ENCODE measurements at regions not wholly inside any gene's neighbourhood (a gene's known extent, or its start where the extent isn't known, plus 50 kb on each side); places are given as distances from the start of the nearest gene placed in this dataset.

- no peaks in the 10 kb centered on the region for H3K9me3 Mint-ChIP-seq
- no peak for ATAC-seq (ENCODE audit: low read depth)
- H3K27me3 Mint-ChIP-seq = no peaks in the 10 kb centered on the region
- H3K4me3 Mint-ChIP-seq = no peak overlapping the region
- POLR2A ChIA-PET = no interaction called here
- H3K36me3 Mint-ChIP-seq = no peaks in the 10 kb centered on the region
- no peak overlapping the region for H3K27ac Mint-ChIP-seq
- no peaks in the 10 kb centered on the region for H3K4me1 Mint-ChIP-seq
- no peak for DNase-seq
These were observed 486.1 kb upstream of the KLF12 start for GRCh38 chr13:74620308-74620707.

- no peaks in the 10 kb centered on the region for H3K36me3 Mint-ChIP-seq
- peaks cover 7% of the 10 kb centered on the region for H3K27me3 Mint-ChIP-seq
- no peak for ATAC-seq (ENCODE audit: low read depth)
- H3K27ac Mint-ChIP-seq = no peak overlapping the region
- no peaks in the 10 kb centered on the region for H3K4me1 Mint-ChIP-seq
- no peak overlapping the region for H3K4me3 Mint-ChIP-seq
- POLR2A ChIA-PET = no interaction called here
- H3K9me3 Mint-ChIP-seq = peaks cover 3% of the 10 kb centered on the region
- DNase-seq = no peak
These were observed 463.3 kb upstream of the KLF12 start for GRCh38 chr13:74597526-74597925.

GRCh38 chr13:74596691-74597090, 462.5 kb upstream of the KLF12 start:
- peaks cover 7% of the 10 kb centered on the region for H3K27me3 Mint-ChIP-seq
- no peak overlapping the region for H3K4me3 Mint-ChIP-seq
- ATAC-seq (ENCODE audit: low read depth) (no peak), DNase-seq (no peak)
- no peaks in the 10 kb centered on the region for H3K36me3 Mint-ChIP-seq
- POLR2A ChIA-PET = no interaction called here
- H3K4me1 Mint-ChIP-seq = no peaks in the 10 kb centered on the region
- H3K9me3 Mint-ChIP-seq = peaks cover 6% of the 10 kb centered on the region
- H3K27ac Mint-ChIP-seq = no peak overlapping the region

- POLR2A ChIA-PET = no interaction called here
- peaks cover 10% of the 10 kb centered on the region for H3K9me3 Mint-ChIP-seq
- DNase-seq (no peak), ATAC-seq (ENCODE audit: low read depth) (no peak)
- no peak overlapping the region for H3K27ac Mint-ChIP-seq
- H3K4me1 Mint-ChIP-seq = no peaks in the 10 kb centered on the region
- no peak overlapping the region for H3K4me3 Mint-ChIP-seq
- no peaks in the 10 kb centered on the region for H3K36me3 Mint-ChIP-seq
- H3K27me3 Mint-ChIP-seq = peaks cover 4% of the 10 kb centered on the region
These were observed 459.5 kb upstream of the KLF12 start for GRCh38 chr13:74593688-74594087.

- ATAC-seq (ENCODE audit: low read depth) (no peak), DNase-seq (no peak)
- POLR2A ChIA-PET = no interaction called here
- Mint-ChIP-seq H3K36me3 (no peaks in the 10 kb centered on the region), H3K4me3 (no peak overlapping the region), H3K9me3 (peaks cover 4% of the 10 kb centered on the region), H3K27ac (no peak overlapping the region), H3K4me1 (no peaks in the 10 kb centered on the region), H3K27me3 (peaks cover 10% of the 10 kb centered on the region)
These were observed 452.6 kb upstream of the KLF12 start for GRCh38 chr13:74586847-74587246.

GRCh38 chr13:74576420-74576819, 442.2 kb upstream of the KLF12 start:
- DNase-seq = no peak
- POLR2A ChIA-PET = no interaction called here
- H3K36me3 Mint-ChIP-seq = no peaks in the 10 kb centered on the region
- ATAC-seq (ENCODE audit: low read depth) = no peak
- H3K4me3 Mint-ChIP-seq = peak overlapping the region; percentile 72
- no peak overlapping the region for H3K27ac Mint-ChIP-seq
- H3K27me3 Mint-ChIP-seq = peaks cover 33% of the 10 kb centered on the region
- H3K4me1 Mint-ChIP-seq = peaks cover 13% of the 10 kb centered on the region
- no peaks in the 10 kb centered on the region for H3K9me3 Mint-ChIP-seq

- POLR2A ChIA-PET = no interaction called here
- peaks cover 13% of the 10 kb centered on the region for H3K4me1 Mint-ChIP-seq
- H3K27ac Mint-ChIP-seq = no peak overlapping the region
- peaks cover 33% of the 10 kb centered on the region for H3K27me3 Mint-ChIP-seq
- H3K4me3 Mint-ChIP-seq = peak overlapping the region; percentile 72
- no peaks in the 10 kb centered on the region for H3K9me3 Mint-ChIP-seq
- H3K36me3 Mint-ChIP-seq = no peaks in the 10 kb centered on the region
- peak; percentile 100 for ATAC-seq (ENCODE audit: low read depth)
- peak; percentile 72 for DNase-seq
These were observed 441.5 kb upstream of the KLF12 start for GRCh38 chr13:74575729-74576125.

- Mint-ChIP-seq H3K4me3 (peak overlapping the region; percentile 72), H3K36me3 (no peaks in the 10 kb centered on the region), H3K4me1 (peaks cover 13% of the 10 kb centered on the region), H3K27ac (no peak overlapping the region), H3K9me3 (no peaks in the 10 kb centered on the region), H3K27me3 (peaks cover 33% of the 10 kb centered on the region)
- POLR2A ChIA-PET = no interaction called here
- DNase-seq (no peak), ATAC-seq (ENCODE audit: low read depth) (peak; percentile 23)
These were observed 440.9 kb upstream of the KLF12 start for GRCh38 chr13:74574964-74575728.

- Mint-ChIP-seq H3K4me1 (peaks cover 13% of the 10 kb centered on the region), H3K4me3 (no peak overlapping the region), H3K9me3 (no peaks in the 10 kb centered on the region), H3K27me3 (peaks cover 36% of the 10 kb centered on the region), H3K36me3 (no peaks in the 10 kb centered on the region), H3K27ac (no peak overlapping the region)
- DNase-seq (peak; percentile 34), ATAC-seq (ENCODE audit: low read depth) (no peak)
- POLR2A ChIA-PET = no interaction called here
These were observed 439.4 kb upstream of the KLF12 start for GRCh38 chr13:74573654-74574053.

- Mint-ChIP-seq H3K27me3 (peaks cover 32% of the 10 kb centered on the region), H3K36me3 (no peaks in the 10 kb centered on the region), H3K9me3 (no peaks in the 10 kb centered on the region), H3K27ac (no peak overlapping the region), H3K4me1 (peaks cover 13% of the 10 kb centered on the region), H3K4me3 (no peak overlapping the region)
- POLR2A ChIA-PET = no interaction called here
- ATAC-seq (ENCODE audit: low read depth) = no peak
- DNase-seq = no peak
These were observed 437.6 kb upstream of the KLF12 start for GRCh38 chr13:74571811-74572210.

GRCh38 chr13:74570834-74571233, 436.6 kb upstream of the KLF12 start:
- ATAC-seq (ENCODE audit: low read depth) (no peak), DNase-seq (no peak)
- Mint-ChIP-seq H3K4me1 (peaks cover 9% of the 10 kb centered on the region), H3K27me3 (peaks cover 25% of the 10 kb centered on the region), H3K4me3 (no peak overlapping the region), H3K27ac (no peak overlapping the region), H3K9me3 (no peaks in the 10 kb centered on the region), H3K36me3 (no peaks in the 10 kb centered on the region)
- POLR2A ChIA-PET = no interaction called here

- Mint-ChIP-seq H3K27ac (no peak overlapping the region), H3K9me3 (no peaks in the 10 kb centered on the region), H3K4me3 (no peak overlapping the region), H3K4me1 (peaks cover 3% of the 10 kb centered on the region), H3K27me3 (peaks cover 24% of the 10 kb centered on the region), H3K36me3 (no peaks in the 10 kb centered on the region)
- DNase-seq (no peak), ATAC-seq (ENCODE audit: low read depth) (no peak)
- POLR2A ChIA-PET = no interaction called here
These were observed 435.8 kb upstream of the KLF12 start for GRCh38 chr13:74570046-74570445.

- POLR2A ChIA-PET = no interaction called here
- Mint-ChIP-seq H3K9me3 (peaks cover 1% of the 10 kb centered on the region), H3K4me3 (no peak overlapping the region)
These were observed 435.0 kb upstream of the KLF12 start for GRCh38 chr13:74569251-74569650.

GRCh38 chr13:74567485-74567884, 433.3 kb upstream of the KLF12 start:
- DNase-seq (no peak), ATAC-seq (ENCODE audit: low read depth) (no peak)
- Mint-ChIP-seq H3K4me3 (no peak overlapping the region), H3K27ac (no peak overlapping the region), H3K9me3 (peaks cover 1% of the 10 kb centered on the region), H3K36me3 (no peaks in the 10 kb centered on the region), H3K4me1 (no peaks in the 10 kb centered on the region), H3K27me3 (peaks cover 12% of the 10 kb centered on the region)
- POLR2A ChIA-PET = no interaction called here

More at GRCh38 chr13:74569251-74569650, 435.0 kb upstream of the KLF12 start:
- peaks cover 19% of the 10 kb centered on the region for H3K27me3 Mint-ChIP-seq
- no peak for DNase-seq
- ATAC-seq (ENCODE audit: low read depth) = no peak
- H3K36me3 Mint-ChIP-seq = no peaks in the 10 kb centered on the region
- no peak overlapping the region for H3K27ac Mint-ChIP-seq
- H3K4me1 Mint-ChIP-seq = no peaks in the 10 kb centered on the region

Measured in activated naive CD8-positive, alpha-beta T cell treated with anti-CD3 and anti-CD28 coated beads, Interleukin-2, amount 10 ng/mL, durations not matched to agents 7 days and 5 days (primary cell).